Loucy (cell line): ENCODE measurements at regions not wholly inside any gene's neighbourhood (a gene's known extent, or its start where the extent isn't known, plus 50 kb on each side); places are given as distances from the start of the nearest gene placed in this dataset.

Source experiments
- EZH2phosphoT487 ChIP-seq: fragments of 200-600 bp; IDR thresholded peaks from 2 replicates; pipeline ENCODE4 v1.6.1; 2018; ENCODE audit warnings: antibody characterized with exemption, mild to moderate bottlenecking, moderate library complexity, borderline replicate concordance
- TF ChIP-seq, protein P1 (sequence below): fragments of 200-600 bp; sonication (generic); conservative IDR thresholded peaks from 2 replicates; pipeline ENCODE4 v1.5.1; 2014; ENCODE audit warnings: mild to moderate bottlenecking, antibody characterized with exemption, low read length

DNA sequence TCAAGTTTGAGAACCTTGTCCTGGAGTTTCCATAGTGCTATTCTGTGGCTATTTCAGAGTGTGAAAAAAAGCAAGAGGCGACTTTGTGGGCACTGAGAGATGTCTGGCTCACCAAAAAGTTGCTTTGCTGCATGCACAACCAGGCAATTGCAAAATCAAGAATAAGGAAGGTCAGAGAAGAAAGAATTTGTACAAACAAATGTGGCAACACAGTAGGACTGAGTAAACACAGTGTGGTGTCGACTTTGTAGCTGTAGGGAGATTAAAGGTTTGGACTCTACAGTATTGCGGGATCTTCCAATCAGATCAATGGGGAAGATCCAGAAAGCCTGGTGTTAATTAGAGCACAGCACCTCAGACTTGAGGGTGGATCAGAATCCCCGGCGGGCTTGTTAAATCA lies 88.1 kb upstream of the PLPP4 start:
- TF ChIP-seq, protein P1, sequence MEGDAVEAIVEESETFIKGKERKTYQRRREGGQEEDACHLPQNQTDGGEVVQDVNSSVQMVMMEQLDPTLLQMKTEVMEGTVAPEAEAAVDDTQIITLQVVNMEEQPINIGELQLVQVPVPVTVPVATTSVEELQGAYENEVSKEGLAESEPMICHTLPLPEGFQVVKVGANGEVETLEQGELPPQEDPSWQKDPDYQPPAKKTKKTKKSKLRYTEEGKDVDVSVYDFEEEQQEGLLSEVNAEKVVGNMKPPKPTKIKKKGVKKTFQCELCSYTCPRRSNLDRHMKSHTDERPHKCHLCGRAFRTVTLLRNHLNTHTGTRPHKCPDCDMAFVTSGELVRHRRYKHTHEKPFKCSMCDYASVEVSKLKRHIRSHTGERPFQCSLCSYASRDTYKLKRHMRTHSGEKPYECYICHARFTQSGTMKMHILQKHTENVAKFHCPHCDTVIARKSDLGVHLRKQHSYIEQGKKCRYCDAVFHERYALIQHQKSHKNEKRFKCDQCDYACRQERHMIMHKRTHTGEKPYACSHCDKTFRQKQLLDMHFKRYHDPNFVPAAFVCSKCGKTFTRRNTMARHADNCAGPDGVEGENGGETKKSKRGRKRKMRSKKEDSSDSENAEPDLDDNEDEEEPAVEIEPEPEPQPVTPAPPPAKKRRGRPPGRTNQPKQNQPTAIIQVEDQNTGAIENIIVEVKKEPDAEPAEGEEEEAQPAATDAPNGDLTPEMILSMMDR: no peak
- no peak for TF ChIP-seq EZH2phosphoT487
